Breast epithelium (tissue), 3 donors: ENCODE measurements at regions not wholly inside any gene's neighbourhood (a gene's known extent, or its start where the extent isn't known, plus 50 kb on each side); places are given as distances from the start of the nearest gene placed in this dataset.

Experiments
- POLR2A ChIP-seq: fragments of 450-650 bp; IDR thresholded peaks from one replicate; pipeline ENCODE4 v1.6.1; 2016; ENCODE audit warnings: antibody characterized with exemption, mild to moderate bottlenecking, moderate library complexity
- TF ChIP-seq, protein P1 (sequence below), 3 donors: fragments of 450-650 bp; IDR thresholded peaks; one replicate each; pipeline ENCODE4 v1.5.1; 2016 to 2017; ENCODE audit warnings: antibody characterized with exemption in 3 of 3, mild to moderate bottlenecking in 3 of 3, moderate library complexity in 3 of 3

- no peak for TF ChIP-seq POLR2A
- TF ChIP-seq, protein P1, sequence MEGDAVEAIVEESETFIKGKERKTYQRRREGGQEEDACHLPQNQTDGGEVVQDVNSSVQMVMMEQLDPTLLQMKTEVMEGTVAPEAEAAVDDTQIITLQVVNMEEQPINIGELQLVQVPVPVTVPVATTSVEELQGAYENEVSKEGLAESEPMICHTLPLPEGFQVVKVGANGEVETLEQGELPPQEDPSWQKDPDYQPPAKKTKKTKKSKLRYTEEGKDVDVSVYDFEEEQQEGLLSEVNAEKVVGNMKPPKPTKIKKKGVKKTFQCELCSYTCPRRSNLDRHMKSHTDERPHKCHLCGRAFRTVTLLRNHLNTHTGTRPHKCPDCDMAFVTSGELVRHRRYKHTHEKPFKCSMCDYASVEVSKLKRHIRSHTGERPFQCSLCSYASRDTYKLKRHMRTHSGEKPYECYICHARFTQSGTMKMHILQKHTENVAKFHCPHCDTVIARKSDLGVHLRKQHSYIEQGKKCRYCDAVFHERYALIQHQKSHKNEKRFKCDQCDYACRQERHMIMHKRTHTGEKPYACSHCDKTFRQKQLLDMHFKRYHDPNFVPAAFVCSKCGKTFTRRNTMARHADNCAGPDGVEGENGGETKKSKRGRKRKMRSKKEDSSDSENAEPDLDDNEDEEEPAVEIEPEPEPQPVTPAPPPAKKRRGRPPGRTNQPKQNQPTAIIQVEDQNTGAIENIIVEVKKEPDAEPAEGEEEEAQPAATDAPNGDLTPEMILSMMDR (IDR thresholded peaks at IDR 0.05) = no peak
These were observed 433.0 kb downstream of the MDFIC start for GRCh38 chr7:115354925-115355324.
